Naive B cell (primary cell): ENCODE measurements at regions not wholly inside any gene's neighbourhood (a gene's known extent, or its start where the extent isn't known, plus 50 kb on each side); places are given as distances from the start of the nearest gene placed in this dataset.
A peak's percentile ranks its signal among the peaks of the same experiment; 100 is the strongest.

Experiments used
- ATAC-seq, 2 donors: fragments of 150-1000 bp; cut with Tn5 transposase; 2 replicates each; pipeline ENCODE4 v1.10.0; 2021; ENCODE audit warnings: low read depth in 2 of 2, mild to moderate bottlenecking in 2 of 2, moderate library complexity in 2 of 2
- DNase-seq: peaks from one replicate; pipeline ENCODE4 v3.0.0; 2022
- H3K27ac Mint-ChIP-seq, 6 donors: one replicate each; pipeline ENCODE4 v1.8.0; 2020 to 2022; ENCODE audit warnings: mild to moderate bottlenecking in 6 of 6, mixed read lengths in 6 of 6, moderate library complexity in 5 of 6, inconsistent platforms in 2 of 6
- H3K27me3 Mint-ChIP-seq, 3 donors: one replicate each; pipeline ENCODE4 v1.8.0; 2021 to 2022; ENCODE audit warnings: mixed read lengths in 3 of 3, mild to moderate bottlenecking in 1 of 3
- H3K36me3 Mint-ChIP-seq, 2 donors: one replicate each; pipeline ENCODE4 v1.8.0; 2020 to 2022; ENCODE audit warnings: mixed read lengths in 2 of 2, inconsistent platforms in 1 of 2, mild to moderate bottlenecking in 1 of 2
- H3K4me1 Mint-ChIP-seq, 3 donors: one replicate each; pipeline ENCODE4 v1.8.0; 2020 to 2022; ENCODE audit warnings: mixed read lengths in 3 of 3, inconsistent platforms in 1 of 3, mild to moderate bottlenecking in 1 of 3, moderate library complexity in 1 of 3
- H3K4me3 Mint-ChIP-seq, 8 donors: one replicate each; pipeline ENCODE4 v1.8.0; 2020 to 2022; ENCODE audit warnings: mild to moderate bottlenecking in 8 of 8, mixed read lengths in 8 of 8, moderate library complexity in 8 of 8, inconsistent platforms in 2 of 8
- H3K9me3 Mint-ChIP-seq, 7 donors: one replicate each; pipeline ENCODE4 v1.8.0; 2020 to 2022; ENCODE audit warnings: mixed read lengths in 7 of 7, mild to moderate bottlenecking in 5 of 7, inconsistent platforms in 2 of 7, moderate library complexity in 1 of 7

DNA sequence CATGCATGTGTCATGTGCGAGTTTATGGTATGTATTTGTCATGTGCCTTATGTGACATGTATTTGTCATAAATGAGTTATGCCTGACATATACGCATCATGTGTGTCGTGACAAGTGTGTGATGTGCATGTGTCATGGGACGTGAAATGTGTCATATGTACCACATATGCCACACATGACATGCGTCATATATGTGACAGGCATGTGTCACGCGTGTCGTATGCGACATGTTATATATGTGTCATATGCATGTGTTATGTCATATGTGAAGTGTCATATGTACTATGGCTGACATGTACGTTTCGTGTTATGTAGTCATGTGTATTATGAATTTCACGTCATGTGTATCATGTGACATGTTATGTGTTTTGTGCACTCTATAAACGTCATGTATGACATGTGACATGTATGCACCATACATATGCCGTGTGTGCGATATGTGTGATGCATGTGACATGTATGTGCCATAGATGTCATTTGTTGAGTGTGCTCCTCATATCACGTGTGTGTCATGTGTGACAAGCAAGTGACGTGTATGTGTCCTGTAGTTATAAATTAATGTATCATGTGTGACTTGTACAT lies 2152.3 kb upstream of the PIK3C3 start:
- ATAC-seq (no peak), DNase-seq (no peak)
- Mint-ChIP-seq H3K4me1 (peaks cover 0 to 10% (median 6%) of the 10 kb centered on the region in 3 donors), H3K27me3 (no peaks in the 10 kb centered on the region), H3K4me3 (no peak overlapping the region), H3K9me3 (peaks cover 0 to 9% (median 2%) of the 10 kb centered on the region in 7 donors), H3K27ac (no peak overlapping the region), H3K36me3 (no peaks in the 10 kb centered on the region)

DNA sequence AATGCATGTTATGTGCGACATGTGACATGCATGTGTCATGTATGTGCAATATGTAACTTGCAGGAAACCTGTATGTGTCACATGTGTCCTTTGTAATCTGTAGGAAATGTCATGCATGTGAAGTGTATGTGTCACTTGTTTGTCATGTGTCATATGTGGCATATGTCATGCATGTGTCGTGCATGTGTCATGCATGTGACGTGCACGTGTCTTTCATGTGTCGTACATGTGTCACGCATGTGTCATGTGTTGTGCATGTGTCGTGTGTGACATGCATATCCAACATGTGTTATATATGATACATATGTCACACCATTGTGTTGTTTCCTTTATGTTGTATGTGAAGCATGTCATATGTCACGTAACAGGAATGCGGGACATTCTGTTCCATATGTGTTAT lies 2153.2 kb upstream of the PIK3C3 start:
- Mint-ChIP-seq H3K4me1 (peaks cover 0 to 10% (median 6%) of the 10 kb centered on the region in 3 donors), H3K27ac (no peak overlapping the region), H3K9me3 (peaks cover 0 to 9% (median 2%) of the 10 kb centered on the region in 7 donors), H3K27me3 (no peaks in the 10 kb centered on the region), H3K36me3 (no peaks in the 10 kb centered on the region), H3K4me3 (no peak overlapping the region)
- ATAC-seq (no peak), DNase-seq (no peak)

DNA sequence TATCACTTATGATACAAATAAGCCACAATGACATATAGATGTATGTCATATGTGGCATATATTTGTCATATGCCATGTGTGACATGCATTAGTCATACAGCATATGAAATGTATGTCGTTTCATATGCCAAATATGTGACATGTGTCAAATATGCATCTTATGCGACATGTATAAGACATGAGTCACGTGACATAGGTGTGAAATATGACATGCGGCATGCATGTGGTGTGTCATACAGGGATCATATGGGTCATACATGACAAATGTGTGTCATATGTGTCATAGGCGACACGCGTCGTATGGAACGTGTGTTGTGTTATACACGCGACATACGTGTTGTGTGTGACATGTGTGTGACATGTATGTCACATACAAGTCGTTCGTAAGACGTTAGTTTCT lies 2154.0 kb upstream of the PIK3C3 start:
- H3K27ac Mint-ChIP-seq: no peak overlapping the region
- DNase-seq (no peak), ATAC-seq (no peak)
- peaks cover 0 to 9% (median 2%) of the 10 kb centered on the region in 7 donors for H3K9me3 Mint-ChIP-seq
- no peaks in the 10 kb centered on the region for H3K36me3 Mint-ChIP-seq
- H3K4me3 Mint-ChIP-seq: no peak overlapping the region
- no peaks in the 10 kb centered on the region for H3K27me3 Mint-ChIP-seq
- peaks cover 0 to 10% (median 6%) of the 10 kb centered on the region in 3 donors for H3K4me1 Mint-ChIP-seq

DNA sequence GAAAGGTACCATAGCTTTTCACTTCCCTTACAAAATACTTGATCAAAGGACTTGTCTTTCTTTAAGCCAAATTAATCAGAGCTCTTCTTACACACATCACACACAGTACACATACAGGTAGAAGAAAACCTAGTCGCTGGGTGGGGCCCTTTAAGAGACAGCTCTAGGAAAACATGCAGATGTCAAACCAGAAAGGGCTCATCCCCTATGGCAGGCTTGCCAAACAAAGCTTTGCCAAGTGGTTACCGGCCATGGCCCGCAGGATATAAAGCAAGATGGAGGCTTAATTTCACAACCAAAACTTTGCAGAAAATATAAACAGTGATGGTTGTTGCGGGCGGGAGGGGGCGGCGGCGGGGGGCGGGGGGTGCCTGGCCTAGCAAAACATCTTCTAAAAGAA lies 2156.0 kb upstream of the PIK3C3 start:
- H3K27ac Mint-ChIP-seq: no peak overlapping the region
- H3K4me3 Mint-ChIP-seq: peak overlapping the region in 4 of 8 donors; percentile 33 to 85 (median 65)
- H3K9me3 Mint-ChIP-seq: peaks cover 0 to 5% (median 2%) of the 10 kb centered on the region in 7 donors
- ATAC-seq: no peak
- H3K27me3 Mint-ChIP-seq: no peaks in the 10 kb centered on the region
- DNase-seq: no peak
- H3K4me1 Mint-ChIP-seq: peaks cover 0 to 10% (median 6%) of the 10 kb centered on the region in 3 donors
- no peaks in the 10 kb centered on the region for H3K36me3 Mint-ChIP-seq

DNA sequence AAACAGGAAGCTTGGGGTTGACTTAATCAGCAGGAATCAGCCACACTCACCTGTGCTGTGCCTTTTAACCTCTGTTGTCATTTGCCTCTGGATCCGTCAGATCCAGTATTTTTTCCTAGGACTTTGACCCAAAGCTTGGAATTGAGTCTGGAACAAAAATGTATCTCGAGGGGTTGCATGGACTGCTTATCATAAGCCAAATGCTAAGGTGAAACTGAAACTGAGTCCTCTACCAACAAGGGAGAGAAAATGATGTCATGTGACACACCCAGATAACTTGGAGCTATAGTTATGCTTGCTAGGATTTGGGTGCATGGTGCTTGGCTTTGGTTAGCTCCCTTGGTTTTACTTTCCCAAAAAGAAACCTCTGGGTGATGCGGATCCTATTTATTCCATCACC lies 2158.6 kb upstream of the PIK3C3 start:
- no peak for ATAC-seq
- no peak overlapping the region for H3K4me3 Mint-ChIP-seq
- no peaks in the 10 kb centered on the region for H3K36me3 Mint-ChIP-seq
- no peak for DNase-seq
- peaks cover 0 to 10% (median 6%) of the 10 kb centered on the region in 3 donors for H3K4me1 Mint-ChIP-seq
- peaks cover 0 to 5% (median 2%) of the 10 kb centered on the region in 7 donors for H3K9me3 Mint-ChIP-seq
- no peaks in the 10 kb centered on the region for H3K27me3 Mint-ChIP-seq
- H3K27ac Mint-ChIP-seq: no peak overlapping the region

DNA sequence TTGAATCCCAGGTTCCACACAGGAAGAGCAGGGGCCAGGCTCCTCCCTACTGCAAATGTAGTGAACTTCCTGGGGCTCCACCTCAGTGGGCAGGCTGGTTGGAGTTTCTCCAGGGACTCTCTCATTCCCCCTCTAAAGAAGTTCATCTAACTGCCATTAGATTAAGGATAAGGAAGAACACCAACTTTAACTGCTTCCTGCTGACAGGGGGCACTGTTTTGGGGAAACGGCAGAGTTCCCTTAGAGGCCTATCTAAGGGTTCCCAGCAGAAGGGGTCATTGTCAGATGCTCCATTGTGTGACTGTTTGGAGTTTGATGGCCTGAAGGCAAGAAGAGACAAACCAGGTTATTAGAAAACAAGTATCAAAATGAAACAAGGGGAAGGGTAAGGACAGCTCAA lies 2159.7 kb upstream of the PIK3C3 start:
- Mint-ChIP-seq H3K9me3 (peaks cover 0 to 3% (median 2%) of the 10 kb centered on the region in 7 donors), H3K4me1 (peaks cover 0 to 10% (median 6%) of the 10 kb centered on the region in 3 donors), H3K36me3 (no peaks in the 10 kb centered on the region), H3K27me3 (no peaks in the 10 kb centered on the region), H3K27ac (no peak overlapping the region), H3K4me3 (no peak overlapping the region)
- ATAC-seq (no peak), DNase-seq (no peak)

DNA sequence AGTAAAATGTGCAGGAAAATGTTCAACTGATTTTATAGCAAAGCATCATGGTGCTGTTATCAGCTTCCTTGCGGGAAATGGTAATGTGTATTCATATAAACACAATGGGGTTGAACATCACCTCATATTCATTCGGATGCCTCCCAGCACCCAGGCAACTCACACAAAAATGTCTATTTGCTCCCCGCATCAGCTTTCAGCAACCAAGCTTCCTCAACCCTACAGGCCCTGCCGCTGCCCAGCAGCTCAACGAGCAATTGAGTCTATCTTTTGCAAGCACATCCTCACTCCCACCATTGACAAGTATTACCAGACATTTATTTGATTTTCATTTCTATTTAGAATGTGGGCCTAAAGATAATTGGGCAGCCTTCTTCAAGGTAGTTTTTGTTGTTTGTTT lies 2161.4 kb upstream of the PIK3C3 start:
- H3K27me3 Mint-ChIP-seq: no peaks in the 10 kb centered on the region
- no peak overlapping the region for H3K27ac Mint-ChIP-seq
- ATAC-seq (no peak), DNase-seq (no peak)
- no peaks in the 10 kb centered on the region for H3K4me1 Mint-ChIP-seq
- H3K9me3 Mint-ChIP-seq: peaks cover 0 to 4% (median 0%) of the 10 kb centered on the region in 7 donors
- no peak overlapping the region for H3K4me3 Mint-ChIP-seq
- no peaks in the 10 kb centered on the region for H3K36me3 Mint-ChIP-seq

DNA sequence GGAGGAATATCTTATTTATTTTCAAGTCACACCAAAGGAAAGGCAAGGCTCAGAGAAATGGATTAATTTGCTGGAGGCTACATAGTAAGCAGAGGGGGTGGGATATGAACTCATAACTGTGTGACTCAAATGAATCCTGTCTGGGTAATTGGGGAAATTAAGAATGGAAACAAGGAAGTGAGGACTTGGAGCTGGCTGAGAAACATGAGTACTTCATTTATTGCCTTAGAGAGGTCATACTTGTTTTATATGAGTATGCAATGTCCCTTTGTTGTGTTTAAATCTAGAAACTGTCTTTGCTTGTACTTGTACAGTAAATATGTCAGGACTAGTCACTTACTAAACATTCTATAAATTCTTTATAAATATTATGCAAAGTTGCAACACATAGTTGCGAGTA lies 2166.7 kb upstream of the PIK3C3 start:
- Mint-ChIP-seq H3K27me3 (no peaks in the 10 kb centered on the region), H3K9me3 (peaks cover 0 to 9% (median 0%) of the 10 kb centered on the region in 7 donors), H3K4me1 (no peaks in the 10 kb centered on the region), H3K4me3 (no peak overlapping the region), H3K36me3 (no peaks in the 10 kb centered on the region), H3K27ac (no peak overlapping the region)
- ATAC-seq (no peak), DNase-seq (no peak)

DNA sequence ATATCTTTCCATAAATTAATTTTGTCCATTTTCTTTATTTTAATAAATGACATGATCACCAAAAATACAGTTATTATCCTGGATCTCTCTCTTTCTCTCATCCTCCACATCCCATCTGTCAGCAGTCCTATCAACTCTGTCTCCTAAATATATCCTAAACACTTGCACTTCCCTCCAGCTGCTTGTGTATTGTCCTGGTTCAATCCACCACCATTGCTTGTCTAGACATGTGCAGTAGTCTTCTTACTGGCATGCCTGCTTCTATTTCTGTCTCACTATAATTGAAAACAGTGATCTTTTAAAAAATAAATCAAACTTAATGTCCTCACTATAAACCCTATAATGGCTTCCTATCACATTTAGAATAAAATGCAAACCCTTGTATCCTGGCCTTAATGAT lies 2168.6 kb upstream of the PIK3C3 start:
- Mint-ChIP-seq H3K4me3 (no peak overlapping the region), H3K27me3 (no peaks in the 10 kb centered on the region), H3K9me3 (peaks cover 0 to 9% (median 0%) of the 10 kb centered on the region in 7 donors), H3K36me3 (no peaks in the 10 kb centered on the region), H3K4me1 (no peaks in the 10 kb centered on the region), H3K27ac (no peak overlapping the region)
- ATAC-seq (no peak), DNase-seq (no peak)

DNA sequence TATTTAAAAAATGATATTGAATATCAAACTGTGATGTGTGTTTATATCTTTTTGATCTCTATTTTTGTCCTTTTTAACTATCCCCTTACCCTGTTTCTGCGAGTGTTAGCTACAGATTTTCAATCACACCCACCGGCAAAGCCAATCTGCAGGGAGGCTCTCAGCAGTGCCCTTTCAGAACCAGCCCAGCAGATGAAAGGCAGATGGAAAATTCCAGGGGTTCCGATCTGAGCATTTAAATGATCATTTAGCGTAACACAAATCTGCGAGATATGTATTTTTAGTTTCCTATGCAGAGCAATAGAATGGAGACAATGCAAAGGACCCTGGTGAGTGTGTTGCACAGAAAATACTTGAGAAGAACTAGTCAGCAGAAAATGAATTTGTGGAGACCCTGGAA lies 2170.5 kb upstream of the PIK3C3 start:
- no peak for ATAC-seq
- Mint-ChIP-seq H3K4me3 (no peak overlapping the region), H3K4me1 (no peaks in the 10 kb centered on the region), H3K36me3 (no peaks in the 10 kb centered on the region), H3K27ac (no peak overlapping the region), H3K27me3 (no peaks in the 10 kb centered on the region), H3K9me3 (peaks cover 0 to 9% (median 0%) of the 10 kb centered on the region in 7 donors)
- DNase-seq: no peak

DNA sequence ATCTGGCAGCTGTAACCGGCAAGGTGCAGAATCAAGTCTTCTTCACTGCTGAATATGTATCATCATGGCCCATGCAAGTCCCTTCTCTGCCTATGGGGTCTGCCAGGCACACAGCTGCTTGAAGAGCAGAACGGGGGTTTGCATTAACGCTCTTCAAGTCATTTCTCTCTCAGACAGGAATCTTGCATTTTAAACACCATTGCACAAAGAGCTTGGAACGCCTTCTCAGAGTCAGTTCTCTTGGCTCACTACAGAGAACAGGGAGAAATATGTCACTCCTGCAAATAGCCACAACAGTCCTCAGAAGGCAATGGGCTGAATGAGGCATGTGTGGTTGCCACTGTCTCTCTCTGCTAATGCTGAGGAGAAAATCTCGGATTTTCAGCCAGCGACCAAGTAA lies 2173.5 kb upstream of the PIK3C3 start:
- Mint-ChIP-seq H3K27ac (no peak overlapping the region), H3K4me1 (no peaks in the 10 kb centered on the region), H3K36me3 (no peaks in the 10 kb centered on the region), H3K4me3 (no peak overlapping the region), H3K9me3 (peaks cover 0 to 2% (median 0%) of the 10 kb centered on the region in 7 donors), H3K27me3 (no peaks in the 10 kb centered on the region)
- DNase-seq: no peak
- no peak for ATAC-seq

DNA sequence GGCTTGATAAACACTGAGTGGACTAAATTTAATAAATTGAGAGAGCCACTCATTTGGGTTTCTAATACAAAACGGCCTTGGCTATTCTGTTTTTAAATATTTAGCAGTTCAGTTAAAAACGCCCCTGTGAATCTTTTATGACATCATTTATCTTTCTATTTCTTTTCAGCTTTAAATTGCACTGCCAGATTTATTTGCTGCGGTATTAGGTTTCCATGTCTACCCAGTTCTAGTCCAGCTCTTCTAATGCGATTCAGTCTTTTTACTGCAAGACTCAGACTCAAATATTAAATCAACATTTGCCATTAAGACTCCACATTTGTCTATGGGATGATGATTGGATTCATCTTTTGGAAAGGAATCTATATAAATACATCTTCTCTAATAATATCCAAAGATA lies 2174.3 kb upstream of the PIK3C3 start:
- Mint-ChIP-seq H3K36me3 (no peaks in the 10 kb centered on the region), H3K9me3 (peaks cover 0 to 2% (median 0%) of the 10 kb centered on the region in 7 donors), H3K27me3 (no peaks in the 10 kb centered on the region), H3K27ac (no peak overlapping the region), H3K4me1 (no peaks in the 10 kb centered on the region), H3K4me3 (no peak overlapping the region)
- ATAC-seq: no peak
- DNase-seq: no peak

DNA sequence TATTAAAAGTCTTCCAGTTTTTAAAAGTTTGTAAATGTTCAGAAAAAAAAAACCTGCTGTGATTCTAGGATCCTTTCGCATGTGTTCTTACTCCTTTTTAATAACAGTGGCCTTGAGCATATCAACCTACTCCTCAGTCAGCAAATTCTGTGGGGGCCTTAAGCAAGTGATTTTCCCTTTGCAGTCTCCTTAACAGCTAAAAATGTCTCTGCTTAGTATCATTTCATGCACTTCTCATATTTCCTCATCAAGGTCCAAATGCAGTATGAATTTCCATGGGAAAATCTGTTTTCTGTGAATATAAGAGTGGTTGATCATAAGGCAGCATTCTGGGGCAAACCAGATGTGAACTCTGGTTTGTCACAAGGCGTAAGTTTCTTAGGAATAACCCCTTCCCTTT lies 2175.1 kb upstream of the PIK3C3 start:
- no peak overlapping the region for H3K4me3 Mint-ChIP-seq
- H3K4me1 Mint-ChIP-seq: no peaks in the 10 kb centered on the region
- no peak for ATAC-seq
- H3K36me3 Mint-ChIP-seq: no peaks in the 10 kb centered on the region
- peaks cover 0 to 2% (median 0%) of the 10 kb centered on the region in 7 donors for H3K9me3 Mint-ChIP-seq
- H3K27me3 Mint-ChIP-seq: no peaks in the 10 kb centered on the region
- DNase-seq: no peak
- no peak overlapping the region for H3K27ac Mint-ChIP-seq

DNA sequence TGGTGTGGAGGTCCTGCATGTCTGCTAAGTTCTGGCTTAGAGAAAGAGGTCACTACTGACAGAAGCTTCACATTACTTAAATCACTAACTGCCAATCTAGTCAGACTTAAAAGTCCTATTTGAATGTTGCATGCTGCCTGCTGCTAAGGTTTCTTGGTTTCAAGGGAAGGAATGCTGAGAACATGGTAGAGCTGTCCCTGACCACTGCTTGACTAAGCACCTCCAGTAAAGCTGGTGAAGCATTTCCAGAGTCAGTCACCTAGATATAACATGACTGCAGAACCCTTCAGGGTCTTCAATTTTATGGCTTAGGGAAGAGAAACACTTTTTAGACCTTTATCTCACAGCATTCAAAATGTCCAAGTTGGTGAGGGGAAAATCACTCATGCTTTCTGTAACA lies 2178.3 kb upstream of the PIK3C3 start:
- ATAC-seq (no peak), DNase-seq (no peak)
- H3K4me3 Mint-ChIP-seq: no peak overlapping the region
- no peak overlapping the region for H3K27ac Mint-ChIP-seq
- peaks cover 0 to 4% (median 0%) of the 10 kb centered on the region in 7 donors for H3K9me3 Mint-ChIP-seq
- no peaks in the 10 kb centered on the region for H3K4me1 Mint-ChIP-seq
- H3K27me3 Mint-ChIP-seq: no peaks in the 10 kb centered on the region
- H3K36me3 Mint-ChIP-seq: no peaks in the 10 kb centered on the region
